Left lobe of liver (tissue), 2 donors: ENCODE measurements at regions not wholly inside any gene's neighbourhood (a gene's known extent, or its start where the extent isn't known, plus 50 kb on each side); places are given as distances from the start of the nearest gene placed in this dataset.

ENCODE experiments used
- ATAC-seq: fragments of 200-7000 bp; cut with Tn5 transposase; one replicate; pipeline ENCODE4 v1.9.1; 2020; ENCODE audit warnings: mild to moderate bottlenecking, moderate library complexity
- DNase-seq: peaks from one replicate; pipeline ENCODE4 v3.0.0-alpha.2; 2020; ENCODE audit warnings: low spot score
- donor health status: DM: no; HTN: no; CAD: no; lungs with moderate emphysema.
- donor health status: DM: no; HTN: yes; CAD: no.

DNA sequence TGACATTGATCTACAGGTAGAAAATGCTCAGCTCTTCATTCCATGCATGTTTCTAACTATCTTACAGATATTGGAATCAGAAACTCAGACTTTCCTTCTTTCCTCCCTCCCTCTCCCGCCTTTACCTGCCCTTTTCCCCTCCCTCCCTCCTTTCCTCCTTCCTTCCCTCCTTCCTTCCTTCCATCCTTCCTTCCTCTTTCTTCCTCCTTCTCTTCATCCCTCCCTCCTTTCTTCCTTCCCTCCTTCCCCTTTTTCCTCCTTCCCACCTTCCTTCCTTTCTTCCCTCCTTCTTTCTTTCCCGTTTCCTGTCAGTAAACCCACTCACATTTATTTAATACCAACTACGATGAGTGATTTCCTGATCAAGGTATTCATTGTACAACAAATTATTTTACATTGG lies 113.4 kb upstream of the IRS2 start:
- no peak for ATAC-seq
- no peak for DNase-seq

DNA sequence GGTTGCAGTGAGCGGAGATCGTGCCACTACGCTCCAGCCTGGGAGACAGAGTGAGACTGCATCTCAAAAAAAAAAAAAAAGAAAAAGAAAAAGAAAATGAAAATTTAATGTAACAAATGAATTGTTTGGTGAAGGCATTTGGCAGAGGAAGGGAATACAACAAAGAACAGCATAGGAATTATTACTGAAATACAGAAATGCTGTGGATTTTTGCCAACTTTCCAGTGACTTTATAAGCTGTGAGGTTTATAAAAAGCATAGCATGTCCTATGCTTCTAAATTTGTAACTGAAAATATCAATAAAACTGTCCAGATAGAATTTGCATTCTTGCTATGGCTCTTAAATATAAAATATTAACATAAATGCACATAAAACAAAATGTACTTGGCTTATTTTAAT lies 112.9 kb upstream of the IRS2 start:
- DNase-seq (no peak), ATAC-seq (no peak)

GRCh38 chr13:109897988-109898624 lies 111.7 kb upstream of the IRS2 start:
- ATAC-seq = no peak

GRCh38 chr13:109892101-109892500 lies 105.7 kb upstream of the IRS2 start:
- ATAC-seq (no peak), DNase-seq (no peak)

More at GRCh38 chr13:109897988-109898624, 111.7 kb upstream of the IRS2 start:
- no peak for DNase-seq

DNA sequence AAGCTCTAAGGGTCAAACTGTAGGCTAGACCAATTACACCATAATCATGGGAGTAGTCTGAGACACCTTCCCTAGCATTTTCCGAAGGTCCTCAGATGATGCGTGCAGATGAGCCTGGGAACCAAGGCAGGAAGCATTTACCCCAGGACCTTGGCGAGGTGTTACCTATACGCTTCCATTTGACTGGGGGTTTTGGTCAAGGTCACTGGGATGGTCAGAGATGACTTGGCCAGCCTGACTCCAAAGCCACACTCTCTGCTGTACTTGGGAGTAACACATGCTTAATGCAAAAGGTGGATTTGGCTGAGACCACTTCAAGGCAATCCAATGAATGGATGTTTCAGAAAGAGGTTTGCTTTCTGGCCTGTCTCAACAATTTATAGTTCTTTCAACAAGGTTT lies 98.9 kb upstream of the IRS2 start:
- DNase-seq (no peak), ATAC-seq (no peak)

DNA sequence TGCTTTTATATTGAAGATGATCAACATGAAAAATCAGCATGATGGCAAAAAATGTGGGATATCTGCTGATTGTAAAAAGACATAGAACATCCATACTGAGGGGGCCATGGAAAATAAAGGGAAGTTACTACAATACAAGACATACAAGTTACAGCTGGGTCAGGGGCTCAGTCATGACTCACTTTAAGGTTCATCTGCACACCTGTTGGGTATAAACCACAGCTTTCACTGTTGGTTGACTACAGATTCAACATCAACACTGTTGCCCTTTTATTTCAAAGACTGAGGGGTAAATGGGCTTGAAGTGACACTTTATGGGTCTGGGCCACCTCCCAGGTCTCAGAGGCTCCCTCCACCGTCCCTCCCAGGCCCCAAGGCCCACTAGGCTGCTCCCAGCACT lies 98.1 kb upstream of the IRS2 start:
- DNase-seq = no peak

DNA sequence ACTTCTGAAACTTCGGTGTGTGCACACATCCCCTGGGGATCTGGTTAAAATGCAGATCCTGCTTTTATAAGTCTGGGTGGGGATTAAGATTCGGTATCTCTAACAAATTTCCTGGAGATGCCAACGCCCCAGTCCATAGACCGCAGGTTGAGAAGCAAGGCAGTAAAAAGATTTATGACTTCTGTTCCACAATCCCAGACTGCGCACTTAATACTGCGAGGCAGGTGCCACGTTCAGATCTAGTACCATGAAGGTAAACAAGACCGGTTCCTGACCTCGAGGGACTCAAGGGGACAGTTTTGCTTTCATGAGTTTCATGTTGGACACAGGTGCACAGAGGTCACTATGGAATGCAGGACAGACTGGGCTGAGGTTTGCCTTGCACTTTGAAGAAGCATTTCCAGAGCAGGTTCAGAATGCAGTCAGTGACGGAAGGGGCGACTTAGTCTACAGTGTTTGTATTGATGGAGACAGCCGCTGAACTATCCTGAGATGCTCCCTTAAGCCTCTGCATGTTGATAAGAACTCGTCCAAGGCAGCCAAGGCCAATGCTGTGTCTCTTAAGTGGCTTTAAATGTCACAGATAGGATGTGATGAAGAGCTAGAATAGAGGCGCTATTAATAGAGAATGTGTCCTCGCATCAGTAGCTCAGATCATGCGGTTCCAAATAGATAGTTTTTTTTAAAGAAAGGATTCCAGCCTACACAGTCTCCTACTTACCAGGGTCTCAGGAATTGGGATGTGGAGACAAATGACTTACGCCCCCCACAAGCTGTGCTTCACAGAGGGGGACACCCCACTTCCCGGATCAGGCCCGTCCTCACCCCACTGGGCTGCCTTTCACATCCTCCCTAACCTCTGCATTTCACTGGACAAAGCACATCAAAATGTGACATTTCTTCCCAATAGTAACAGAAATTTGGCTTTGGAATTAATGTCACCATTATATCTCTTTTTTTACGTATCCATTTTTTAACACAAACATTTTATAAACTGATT lies 97.1 kb upstream of the IRS2 start:
- no peak for ATAC-seq
- DNase-seq = no peak

More for the DNA sequence above, 98.1 kb upstream of the IRS2 start:
- no peak for ATAC-seq

DNA sequence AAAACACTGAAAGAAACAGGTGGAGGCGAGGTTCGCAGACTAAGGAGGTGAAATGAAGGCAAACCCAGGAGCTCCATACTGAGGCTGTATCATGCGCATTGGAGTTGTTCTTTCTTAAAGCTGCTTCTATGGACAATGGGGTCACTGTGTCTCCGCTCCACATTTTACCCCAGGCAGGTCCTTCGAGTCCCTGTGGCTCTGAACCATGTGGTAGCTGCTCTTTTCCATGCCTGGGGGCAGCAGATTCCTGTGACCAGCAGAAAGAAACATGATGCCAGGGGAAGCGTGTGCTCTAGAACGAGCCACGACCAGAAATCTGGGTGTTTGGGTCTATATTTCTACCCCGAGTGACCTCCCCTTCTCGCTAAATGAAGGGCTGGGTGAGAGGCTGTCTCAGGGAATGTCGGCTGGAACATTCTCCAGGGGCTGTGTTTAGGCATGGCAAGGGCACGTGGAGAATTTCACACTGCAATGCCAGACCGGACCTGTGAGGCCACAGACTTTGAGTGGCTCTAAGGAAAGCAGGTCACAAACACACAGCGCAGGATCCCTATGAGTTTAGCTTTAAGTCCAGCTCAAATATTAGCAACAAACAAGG lies 95.7 kb upstream of the IRS2 start:
- ATAC-seq (no peak), DNase-seq (no peak)

- DNase-seq (no peak), ATAC-seq (no peak)
These were observed 95.0 kb upstream of the IRS2 start for GRCh38 chr13:109881347-109881725.

GRCh38 chr13:109880371-109881346 lies 94.3 kb upstream of the IRS2 start:
- ATAC-seq = no peak
- DNase-seq = no peak

- ATAC-seq (peak; percentile 72), DNase-seq (peak; percentile 51)
These were observed 93.0 kb upstream of the IRS2 start for GRCh38 chr13:109879338-109879737.

GRCh38 chr13:109877809-109878208 lies 91.4 kb upstream of the IRS2 start:
- no peak for ATAC-seq
- DNase-seq = no peak

- DNase-seq (no peak), ATAC-seq (no peak)
These were observed 89.4 kb upstream of the IRS2 start for GRCh38 chr13:109875746-109876145.

DNA sequence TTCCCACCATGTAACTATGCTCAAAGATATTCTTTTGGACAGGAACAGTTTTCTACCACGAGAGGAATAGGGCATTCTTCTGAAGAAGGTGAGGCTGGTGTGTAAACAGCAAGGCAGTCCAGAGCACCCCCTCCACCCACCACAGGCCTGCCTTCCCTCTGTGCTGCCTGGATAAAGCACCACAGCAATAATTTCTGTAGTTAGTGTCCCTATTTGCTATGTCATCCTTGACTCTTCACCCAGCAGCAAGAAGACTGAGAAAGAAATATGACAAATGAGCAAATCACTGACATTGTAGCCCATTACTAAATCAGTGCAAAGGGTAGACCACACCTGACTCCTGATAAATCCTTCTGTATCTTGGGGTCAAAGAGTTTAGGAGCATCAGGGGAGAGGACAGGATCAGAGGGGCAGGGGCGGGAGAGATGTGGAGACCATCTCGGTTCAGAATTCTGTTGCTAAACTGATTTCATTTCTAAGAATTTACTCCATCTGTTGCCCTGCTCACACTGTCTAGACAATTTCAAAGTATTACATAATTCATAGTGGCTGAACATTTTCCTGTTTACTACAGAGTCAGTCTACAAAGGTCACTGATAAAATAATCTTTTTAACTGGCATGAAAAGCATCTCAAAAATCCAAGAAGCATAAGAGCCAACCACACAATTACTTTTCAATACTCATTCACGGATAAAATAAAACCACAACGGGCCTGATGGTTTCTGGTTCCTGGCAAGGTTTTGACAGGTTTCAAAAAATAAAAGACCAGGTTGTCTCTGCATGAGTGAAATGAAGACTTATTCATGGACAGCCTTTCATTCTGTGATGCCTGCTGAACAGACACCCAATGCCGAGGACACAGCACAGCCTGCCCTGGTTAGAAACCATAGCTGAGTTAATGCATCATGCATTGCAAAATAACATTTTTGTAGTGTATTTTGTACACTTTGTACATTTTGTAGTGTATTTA lies 88.4 kb upstream of the IRS2 start:
- ATAC-seq (peak; percentile 54), DNase-seq (no peak)

DNA sequence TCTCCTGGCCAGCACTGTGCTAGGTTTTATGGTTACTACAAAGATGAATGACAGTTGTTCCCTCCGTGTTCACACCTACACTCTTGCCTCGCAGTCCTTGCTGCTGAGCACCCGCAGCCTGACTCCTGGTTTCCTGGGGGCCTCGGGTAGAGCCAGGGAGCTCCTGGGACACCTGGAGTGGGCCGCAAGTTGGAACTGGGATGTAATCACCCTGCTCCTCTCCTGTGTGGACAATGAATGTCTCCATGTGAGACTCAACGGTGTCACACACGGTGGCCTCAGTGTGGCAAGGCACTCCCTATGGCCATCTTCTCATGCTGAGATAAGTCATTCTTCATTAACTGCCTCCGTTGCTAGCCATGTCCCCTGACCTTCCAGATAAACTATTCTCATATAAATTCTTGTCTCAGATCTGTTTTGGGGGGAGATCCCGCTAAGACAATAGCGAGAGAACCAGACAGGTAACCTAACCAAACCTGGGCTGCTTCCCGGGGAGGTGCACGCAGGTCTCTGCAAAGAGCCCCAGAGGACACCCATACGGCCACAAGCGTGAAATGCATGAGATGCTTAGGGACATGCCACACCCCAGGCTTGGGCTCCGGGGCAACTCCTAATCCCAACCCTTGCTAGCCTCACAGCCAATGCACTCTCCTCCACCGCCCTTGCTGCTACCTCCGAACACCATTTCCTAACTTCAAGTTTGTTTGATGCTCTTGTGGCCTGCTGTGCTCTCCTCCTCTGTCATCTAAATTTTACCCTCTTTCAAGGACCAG lies 87.2 kb upstream of the IRS2 start:
- DNase-seq (no peak), ATAC-seq (no peak)

- ATAC-seq = no peak
- no peak for DNase-seq
These were observed 86.5 kb upstream of the IRS2 start for GRCh38 chr13:109872864-109873263.

DNA sequence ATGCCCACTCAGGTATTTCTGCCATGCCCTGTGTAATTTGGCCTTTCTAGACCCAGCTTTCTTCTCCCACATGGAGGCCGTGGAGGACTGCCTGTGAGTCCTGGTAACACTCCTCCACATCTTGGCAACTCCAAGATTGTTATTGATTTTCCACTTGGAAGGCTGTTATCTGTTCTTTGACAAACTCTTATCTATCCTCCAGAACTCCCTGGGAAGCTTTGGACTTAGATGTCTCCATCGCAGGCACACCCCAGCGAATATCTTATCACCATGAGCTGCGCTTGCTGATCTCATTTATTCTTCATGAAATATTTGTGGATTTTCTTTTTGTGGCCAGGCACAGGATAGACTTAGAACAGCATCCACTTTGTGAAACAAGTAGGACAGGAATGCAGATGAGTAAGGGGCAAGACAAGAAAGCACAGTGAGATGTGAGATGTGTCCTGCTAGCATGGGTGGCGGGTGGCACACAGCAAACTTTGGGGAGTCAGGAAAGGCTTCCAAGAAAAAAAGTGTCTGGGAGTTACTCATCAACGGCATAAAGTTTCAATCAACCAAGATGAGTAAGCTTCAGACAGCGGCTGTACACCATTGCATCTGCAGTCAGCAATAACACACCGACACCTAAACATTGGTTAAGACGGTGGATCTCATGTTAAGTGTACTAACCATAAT lies 84.5 kb upstream of the IRS2 start:
- ATAC-seq (no peak), DNase-seq (no peak)

GRCh38 chr13:109870274-109870673 lies 83.9 kb upstream of the IRS2 start:
- no peak for ATAC-seq

More at GRCh38 chr13:109870274-109870673, 83.9 kb upstream of the IRS2 start:
- DNase-seq = no peak
